DOHH2 (cell line): ENCODE measurements at regions not wholly inside any gene's neighbourhood (a gene's known extent, or its start where the extent isn't known, plus 50 kb on each side); places are given as distances from the start of the nearest gene placed in this dataset.

Experiments
- EZH2phosphoT487 ChIP-seq: fragments of 200-600 bp; sonication (generic); IDR thresholded peaks from 2 replicates; pipeline ENCODE4 v1.6.1; 2017; ENCODE audit warnings: borderline replicate concordance, mild to moderate bottlenecking, antibody characterized with exemption, low read length, moderate library complexity, mixed read lengths
- TF ChIP-seq, protein P1 (sequence below): fragments of 200-600 bp; sonication (generic); IDR thresholded peaks from one replicate; pipeline ENCODE4 v1.5.1; 2014; ENCODE audit warnings: antibody characterized with exemption, mild to moderate bottlenecking, low read depth, low read length; ENCODE audit not compliant: poor library complexity, severe bottlenecking

DNA sequence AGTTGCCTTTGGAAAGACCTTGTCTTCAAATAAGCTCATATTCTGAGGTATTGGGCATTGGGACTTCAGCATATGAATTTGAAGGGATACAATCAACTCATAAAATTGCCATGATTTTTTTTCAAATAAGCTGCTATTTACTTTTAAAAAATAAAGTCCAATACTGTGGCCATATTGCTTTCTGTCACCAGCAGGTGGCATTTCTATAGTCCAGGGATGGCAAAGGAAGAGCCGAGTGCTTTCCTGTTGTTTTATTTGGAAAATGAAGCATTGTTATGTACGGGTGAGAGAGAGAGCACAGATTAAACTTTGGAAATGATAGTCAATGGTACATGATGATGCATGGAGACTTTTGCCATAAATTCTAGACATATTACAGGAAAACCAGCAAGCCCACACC, 104.1 kb upstream of the DPP6 start:
- TF ChIP-seq, protein P1, sequence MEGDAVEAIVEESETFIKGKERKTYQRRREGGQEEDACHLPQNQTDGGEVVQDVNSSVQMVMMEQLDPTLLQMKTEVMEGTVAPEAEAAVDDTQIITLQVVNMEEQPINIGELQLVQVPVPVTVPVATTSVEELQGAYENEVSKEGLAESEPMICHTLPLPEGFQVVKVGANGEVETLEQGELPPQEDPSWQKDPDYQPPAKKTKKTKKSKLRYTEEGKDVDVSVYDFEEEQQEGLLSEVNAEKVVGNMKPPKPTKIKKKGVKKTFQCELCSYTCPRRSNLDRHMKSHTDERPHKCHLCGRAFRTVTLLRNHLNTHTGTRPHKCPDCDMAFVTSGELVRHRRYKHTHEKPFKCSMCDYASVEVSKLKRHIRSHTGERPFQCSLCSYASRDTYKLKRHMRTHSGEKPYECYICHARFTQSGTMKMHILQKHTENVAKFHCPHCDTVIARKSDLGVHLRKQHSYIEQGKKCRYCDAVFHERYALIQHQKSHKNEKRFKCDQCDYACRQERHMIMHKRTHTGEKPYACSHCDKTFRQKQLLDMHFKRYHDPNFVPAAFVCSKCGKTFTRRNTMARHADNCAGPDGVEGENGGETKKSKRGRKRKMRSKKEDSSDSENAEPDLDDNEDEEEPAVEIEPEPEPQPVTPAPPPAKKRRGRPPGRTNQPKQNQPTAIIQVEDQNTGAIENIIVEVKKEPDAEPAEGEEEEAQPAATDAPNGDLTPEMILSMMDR, result no peak
- no peak for TF ChIP-seq EZH2phosphoT487
